IMR-90 (cell line): ENCODE measurements at regions not wholly inside any gene's neighbourhood (a gene's known extent, or its start where the extent isn't known, plus 50 kb on each side); places are given as distances from the start of the nearest gene placed in this dataset.

ENCODE experiments used
- ATAC-seq: fragments of 200-7000 bp; cut with Tn5 transposase; 2 replicates; pipeline ENCODE4 v1.9.1; 2020; ENCODE audit warnings: low read depth, mild to moderate bottlenecking, moderate library complexity
- BruUV-seq: library from RNA; stranded (reverse); fragments of 400-500 nt; replicated peaks from 2 replicates; lab custom pipeline; 2021; lab: Mats Ljungman, UMichigan
- CTCF ChIA-PET: fragments of 300-600 bp; formaldehyde crosslinking; extraction: SDS; loops from one replicate; lab custom pipeline; 2021; ENCODE audit warnings: antibody characterized with exemption; lab: Yijun Ruan, JAX
- POLR2A ChIA-PET: fragments of 300-600 bp; sonication (Branson Sonifier 250); formaldehyde crosslinking; loops from one replicate; lab custom pipeline; 2022; ENCODE audit warnings: antibody characterized with exemption; ENCODE audit not compliant: unreplicated experiment; lab: Charles Lee
- DNase-seq: peaks from one replicate; pipeline ENCODE4 v3.0.0; 2013
- H2AFZ ChIP-seq: replicated peaks from 2 replicates; pipeline ENCODE3; 2013; ENCODE audit warnings: low read length, mild to moderate bottlenecking; ENCODE audit not compliant: poor library complexity
- H2AK5ac ChIP-seq: 2 replicates; pipeline ENCODE4 v1.6.1; 2013; ENCODE audit warnings: low read depth, low read length, inconsistent platforms
- H2AK9ac ChIP-seq: replicated peaks from 2 replicates; pipeline ENCODE3; 2013; ENCODE audit warnings: mild to moderate bottlenecking, low read depth, low read length, moderate library complexity; ENCODE audit not compliant: poor library complexity
- H2BK120ac ChIP-seq: 2 replicates; pipeline ENCODE4 v1.6.1; 2013; ENCODE audit warnings: low read depth, low read length, inconsistent platforms
- H2BK15ac ChIP-seq: 3 replicates; pipeline ENCODE4 v1.6.1; 2013; ENCODE audit warnings: low read depth, low read length, inconsistent platforms
- H2BK20ac ChIP-seq: 2 replicates; pipeline ENCODE4 v1.6.1; 2013; ENCODE audit warnings: low read depth, mild to moderate bottlenecking, inconsistent platforms, low read length, moderate library complexity
- H2BK5ac ChIP-seq: 2 replicates; pipeline ENCODE4 v1.6.1; 2013; ENCODE audit warnings: mild to moderate bottlenecking, low read depth, low read length, inconsistent platforms; ENCODE audit not compliant: poor library complexity, severe bottlenecking
- H3K14ac ChIP-seq: replicated peaks from 2 replicates; pipeline ENCODE4 v1.6.1; 2013; ENCODE audit warnings: low read depth, low read length, inconsistent platforms
- H3K18ac ChIP-seq: 2 replicates; pipeline ENCODE4 v1.6.1; 2013; ENCODE audit warnings: low read depth, low read length, control low read depth
- H3K23ac ChIP-seq: 2 replicates; pipeline ENCODE4 v1.6.1; 2013; ENCODE audit warnings: low read depth, low read length, inconsistent platforms
- H3K27ac ChIP-seq: 2 replicates; pipeline ENCODE4 v1.5.1; 2013; ENCODE audit warnings: mild to moderate bottlenecking, control low read depth, low read length; ENCODE audit not compliant: insufficient read depth
- H3K27me3 ChIP-seq: 2 replicates; pipeline ENCODE4 v1.6.1; 2013; ENCODE audit warnings: low read length; ENCODE audit not compliant: control insufficient read depth, insufficient read depth
- H3K36me3 ChIP-seq: 2 replicates; pipeline ENCODE4 v1.6.1; 2013; ENCODE audit warnings: low read length, mixed read lengths; ENCODE audit not compliant: control insufficient read depth, insufficient read depth
- H3K4ac ChIP-seq: 2 replicates; pipeline ENCODE4 v1.6.1; 2013; ENCODE audit warnings: low read depth, low read length, inconsistent platforms
- H3K4me1 ChIP-seq: 2 replicates; pipeline ENCODE4 v1.6.1; 2013; ENCODE audit warnings: low read length, mixed read lengths; ENCODE audit not compliant: control insufficient read depth, insufficient read depth
- H3K4me2 ChIP-seq: 2 replicates; pipeline ENCODE4 v1.6.1; 2013; ENCODE audit warnings: low read depth, mild to moderate bottlenecking, control low read depth, low read length, moderate library complexity
- H3K4me3 ChIP-seq: 2 replicates; pipeline ENCODE4 v1.5.1; 2013; ENCODE audit warnings: low read depth, mild to moderate bottlenecking, control low read depth, low read length, moderate library complexity; ENCODE audit not compliant: insufficient read depth
- H3K56ac ChIP-seq: 2 replicates; pipeline ENCODE4 v1.6.1; 2013; ENCODE audit warnings: low read length, inconsistent platforms; ENCODE audit not compliant: insufficient read depth; ENCODE audit errors: extremely low read depth
- H3K79me1 ChIP-seq, 2 experiments: 2 replicates each; pipeline ENCODE4 v1.6.1; 2013; ENCODE audit warnings: low read length in 2 of 2, inconsistent platforms in 1 of 2, low read depth in 1 of 2
- H3K9ac ChIP-seq: 2 replicates; pipeline ENCODE4 v1.6.1; 2013; ENCODE audit warnings: low read depth, low read length, control low read depth
- H3K9me1 ChIP-seq: 2 replicates; pipeline ENCODE4 v1.6.1; 2013; ENCODE audit warnings: low read length, inconsistent platforms; ENCODE audit not compliant: insufficient read depth
- H3K9me3 ChIP-seq: 2 replicates; pipeline ENCODE4 v1.6.1; 2013; ENCODE audit warnings: low read length; ENCODE audit not compliant: control insufficient read depth, insufficient read depth
- H4K20me1 ChIP-seq: 2 replicates; pipeline ENCODE4 v1.6.1; 2013; ENCODE audit warnings: low read length, inconsistent platforms; ENCODE audit not compliant: insufficient read depth
- H4K5ac ChIP-seq: 2 replicates; pipeline ENCODE4 v1.6.1; 2013; ENCODE audit warnings: mild to moderate bottlenecking, low read depth, low read length, control low read depth
- H4K8ac ChIP-seq, 2 experiments: 2 replicates each; pipeline ENCODE4 v1.6.1; 2013; ENCODE audit warnings: low read depth in 2 of 2, low read length in 2 of 2, control low read depth in 1 of 2, inconsistent platforms in 1 of 2
- H4K91ac ChIP-seq: 2 replicates; pipeline ENCODE4 v1.6.1; 2013; ENCODE audit warnings: low read depth, low read length, inconsistent platforms; ENCODE audit not compliant: insufficient read depth
- MXI1 ChIP-seq: IDR thresholded peaks from 2 replicates; pipeline ENCODE4 v1.6.1; 2012; ENCODE audit warnings: low read depth, mild to moderate bottlenecking, low read length, moderate library complexity, borderline replicate concordance
- POLR2A ChIP-seq: IDR thresholded peaks from 2 replicates; pipeline ENCODE4 v1.6.1; 2012; ENCODE audit warnings: mild to moderate bottlenecking, low read depth, low read length
- WGBS, 2 experiments: methylation state at CpG; one replicate each; pipeline versions ENCODE4 v1.1.5 to v1.1.7; 2013; ENCODE audit warnings: missing lambda C conversion rate in 2 of 2; ENCODE audit not compliant: insufficient read length in 1 of 2; ENCODE audit errors: extremely low coverage in 2 of 2; 5-methylcytosine and 5-hydroxymethylcytosine counted together
- dilution Hi-C: fragments of 300-500 bp; cut with HindIII; formaldehyde crosslinking; loops from one replicate; pipeline ENCODE4 v1.14.3; 2018; ENCODE audit warnings: low sequenced_read_pairs; ENCODE audit not compliant: unreplicated experiment
- in situ Hi-C: fragments of 300-500 bp; cut with MboI; formaldehyde crosslinking; loops from 3 replicates; pipeline ENCODE4 v1.14.3; 2019; ENCODE audit warnings: low sequenced_read_pairs, inconsistent platforms, mixed read lengths
- intact Hi-C: fragments of 100-400 bp; cut with micrococcal nuclease; formaldehyde crosslinking; loops from 2 replicates; pipeline ENCODE4 v1.10.0; 2022

- no peak for TF ChIP-seq MXI1
- no peak for TF ChIP-seq POLR2A
- intact Hi-C loops (no loop called here), in situ Hi-C loops (no loop called here), dilution Hi-C loops (no loop called here)
- Histone ChIP-seq H4K5ac (no peak overlapping the region), H4K20me1 (no peaks in the 10 kb centered on the region), H3K56ac (no peak overlapping the region), H3K4me2 (no peak overlapping the region), H3K14ac (no peak overlapping the region), H3K9ac (no peak overlapping the region), H2BK20ac (no peak overlapping the region), H2AFZ (no peak overlapping the region), H3K9me3 (no peaks in the 10 kb centered on the region), H3K4ac (no peak overlapping the region), H3K23ac (no peak overlapping the region), H2AK5ac (no peak overlapping the region), H3K27ac (no peak overlapping the region), H4K8ac (no peak overlapping the region), H2BK15ac (no peak overlapping the region), H3K9me1 (no peaks in the 10 kb centered on the region), H2AK9ac (no peak overlapping the region), H2BK120ac (no peak overlapping the region), H3K79me1 (no peaks in the 10 kb centered on the region), H2BK5ac (no peak overlapping the region), H3K18ac (no peak overlapping the region), H3K4me3 (no peak overlapping the region), H3K4me1 (no peaks in the 10 kb centered on the region), H4K91ac (no peak overlapping the region), H3K27me3 (no peaks in the 10 kb centered on the region), H3K36me3 (no peaks in the 10 kb centered on the region)
- DNase-seq (no peak), ATAC-seq (no peak)
- BruUV-seq, result no TSS peak
- ChIA-PET POLR2A (no interaction called here), CTCF (no interaction called here)
- no CpG with 5 or more reads among the region's 3 CpGs for WGBS, 2 experiments
Measured at GRCh38 chr3:81270603-81271379, 490.7 kb downstream of the GBE1 start.
